ENCODE measurements at regions not wholly inside any gene's neighbourhood (a gene's known extent, or its start where the extent isn't known, plus 50 kb on each side); places are given as distances from the start of the nearest gene placed in this dataset.

- H3K9me3 ChIP-seq (replicated peaks in 1 of 2; ENCODE audit: control insufficient read depth in 1 of 2, insufficient read depth in 1 of 2, low read length in 2 of 2): peaks cover 0 to under 1% of the 10 kb centered on the region in 2 donors
- H3K9ac ChIP-seq (ENCODE audit: insufficient read depth, low read length, poor library complexity, severe bottlenecking): no peak overlapping the region
- intact Hi-C loops (cut with micrococcal nuclease): no loop called here
- H3K79me2 ChIP-seq (ENCODE audit: insufficient read depth, low read length): no peaks in the 10 kb centered on the region
- no peaks in the 10 kb centered on the region for H3K27me3 ChIP-seq (ENCODE audit: control insufficient read depth in 2 of 2, insufficient read depth in 2 of 2, low read length in 2 of 2)
- no peak overlapping the region for H3K27ac Mint-ChIP-seq
- no peak for TF ChIP-seq CTCF (IDR thresholded peaks at IDR 0.05)
- no peak overlapping the region for H3K4me2 ChIP-seq (replicated peaks; ENCODE audit: extremely low read depth, low read length, poor library complexity, severe bottlenecking)
- H3K4me3 Mint-ChIP-seq: no peak overlapping the region
- no CpG with 5 or more reads among the region's 5 CpGs for WGBS (ENCODE audit: insufficient coverage)
- no peak overlapping the region for H2AFZ ChIP-seq (ENCODE audit: insufficient read depth, low read depth, low read length, poor library complexity, severe bottlenecking)
- H3K4me3 ChIP-seq (replicated peaks in 1 of 3; ENCODE audit: low read depth in 2 of 3, low read length in 3 of 3): no peak overlapping the region
- DNase-seq: no peak
- H3K4me1 ChIP-seq (ENCODE audit: control insufficient read depth in 1 of 2, insufficient read depth in 2 of 2, low read length in 2 of 2): no peaks in the 10 kb centered on the region
- H3K27me3 Mint-ChIP-seq (ENCODE audit: low read depth in 3 of 3): no peaks in the 10 kb centered on the region
- H3K36me3 ChIP-seq (replicated peaks in 1 of 2; ENCODE audit: control insufficient read depth in 1 of 2, insufficient read depth in 2 of 2, low read length in 2 of 2): no peaks in the 10 kb centered on the region
- no peaks in the 10 kb centered on the region for H3K4me1 Mint-ChIP-seq
- H4K20me1 ChIP-seq (ENCODE audit: insufficient read depth, low read length): no peaks in the 10 kb centered on the region
- no peaks in the 10 kb centered on the region for H3K36me3 Mint-ChIP-seq
- no peak overlapping the region for H3K27ac ChIP-seq (ENCODE audit: low read depth in 1 of 2, low read length in 2 of 2)
- peaks cover 0 to 11% (median 6%) of the 10 kb centered on the region in 7 donors for H3K9me3 Mint-ChIP-seq
These were observed 231.4 kb downstream of the CHRM3 start for GRCh38 chr1:239617731-239618130.

GRCh38 chr1:239619190-239619589 is 232.8 kb downstream of the CHRM3 start:
- H3K27me3 ChIP-seq (ENCODE audit: control insufficient read depth in 2 of 2, insufficient read depth in 2 of 2, low read length in 2 of 2): no peaks in the 10 kb centered on the region
- H4K20me1 ChIP-seq (ENCODE audit: insufficient read depth, low read length): no peaks in the 10 kb centered on the region
- H3K4me3 ChIP-seq (replicated peaks in 1 of 3; ENCODE audit: low read depth in 2 of 3, low read length in 3 of 3): no peak overlapping the region
- no peak for DNase-seq
- Mint-ChIP-seq H3K36me3 (no peaks in the 10 kb centered on the region), H3K9me3 (peaks cover 0 to 11% (median 7%) of the 10 kb centered on the region in 7 donors), H3K27ac (no peak overlapping the region), H3K27me3 (ENCODE audit: low read depth in 3 of 3) (no peaks in the 10 kb centered on the region), H3K4me1 (no peaks in the 10 kb centered on the region), H3K4me3 (no peak overlapping the region)
- no peak overlapping the region for H3K9ac ChIP-seq (ENCODE audit: insufficient read depth, low read length, poor library complexity, severe bottlenecking)
- WGBS (ENCODE audit: insufficient coverage): no CpG with 5 or more reads among the region's 3 CpGs
- H3K27ac ChIP-seq (ENCODE audit: low read depth in 1 of 2, low read length in 2 of 2): no peak overlapping the region
- H3K4me2 ChIP-seq (replicated peaks; ENCODE audit: extremely low read depth, low read length, poor library complexity, severe bottlenecking): no peak overlapping the region
- H3K4me1 ChIP-seq (ENCODE audit: control insufficient read depth in 1 of 2, insufficient read depth in 2 of 2, low read length in 2 of 2): no peaks in the 10 kb centered on the region
- no peak overlapping the region for H2AFZ ChIP-seq (ENCODE audit: insufficient read depth, low read depth, low read length, poor library complexity, severe bottlenecking)
- peaks cover 0 to 2% of the 10 kb centered on the region in 2 donors for H3K9me3 ChIP-seq (replicated peaks in 1 of 2; ENCODE audit: control insufficient read depth in 1 of 2, insufficient read depth in 1 of 2, low read length in 2 of 2)
- no peak for TF ChIP-seq CTCF (IDR thresholded peaks at IDR 0.05)
- intact Hi-C loops (cut with micrococcal nuclease): no loop called here
- H3K36me3 ChIP-seq (replicated peaks in 1 of 2; ENCODE audit: control insufficient read depth in 1 of 2, insufficient read depth in 2 of 2, low read length in 2 of 2): no peaks in the 10 kb centered on the region
- no peaks in the 10 kb centered on the region for H3K79me2 ChIP-seq (ENCODE audit: insufficient read depth, low read length)

All from CD14-positive monocyte (primary cell).